CD14-positive monocyte (primary cell): ENCODE measurements at regions not wholly inside any gene's neighbourhood (a gene's known extent, or its start where the extent isn't known, plus 50 kb on each side); places are given as distances from the start of the nearest gene placed in this dataset.
A peak's percentile ranks its signal among the peaks of the same experiment; 100 is the strongest.
"Not testable (repeated sequence)": the region's sequence is repeated elsewhere in the genome, so short reads cannot be mapped to it uniquely, and the experiment has no call there.

ENCODE experiments used
- DNase-seq, 3 donors: peaks; one replicate each; pipeline ENCODE4 v3.0.0-alpha.2; 2011 to 2022
- H2AFZ ChIP-seq: 2 replicates; pipeline ENCODE4 v1.6.0; 2012; ENCODE audit warnings: mild to moderate bottlenecking, low read depth, low read length, inconsistent platforms; ENCODE audit not compliant: insufficient read depth, poor library complexity, severe bottlenecking
- H3K27ac ChIP-seq, 2 donors: 1 replicate in 1 of 2; 2 replicates in 1 of 2; pipeline ENCODE4 v1.5.1; 2012 to 2013; ENCODE audit warnings: low read length in 2 of 2, control low read depth in 1 of 2, inconsistent platforms in 1 of 2, low read depth in 1 of 2, mild to moderate bottlenecking in 1 of 2
- H3K27me3 ChIP-seq, 2 donors: one replicate each; pipeline versions ENCODE4 v1.6.0 to v1.6.1; 2011 to 2013; ENCODE audit warnings: low read length in 2 of 2; ENCODE audit not compliant: control insufficient read depth in 2 of 2, insufficient read depth in 2 of 2
- H3K36me3 ChIP-seq, 2 donors: replicated peaks in 1 of 2; 1 replicate in 1 of 2; 2 replicates in 1 of 2; pipeline versions ENCODE4 v1.5.1 to v1.6.1; 2012 to 2013; ENCODE audit warnings: low read length in 2 of 2, control low read depth in 1 of 2, inconsistent platforms in 1 of 2, mild to moderate bottlenecking in 1 of 2; ENCODE audit not compliant: insufficient read depth in 2 of 2, control insufficient read depth in 1 of 2
- H3K4me1 ChIP-seq, 2 donors: 1 replicate in 1 of 2; 2 replicates in 1 of 2; pipeline versions ENCODE4 v1.5.1 to v1.6.1; 2012 to 2013; ENCODE audit warnings: low read length in 2 of 2, control low read depth in 1 of 2, inconsistent platforms in 1 of 2, mild to moderate bottlenecking in 1 of 2, moderate library complexity in 1 of 2; ENCODE audit not compliant: insufficient read depth in 2 of 2, control insufficient read depth in 1 of 2
- H3K4me2 ChIP-seq: replicated peaks from 2 replicates; pipeline ENCODE3; 2012; ENCODE audit warnings: low read length, moderate library complexity, mild to moderate bottlenecking; ENCODE audit not compliant: poor library complexity, severe bottlenecking; ENCODE audit errors: extremely low read depth
- H3K4me3 ChIP-seq, 3 experiments: fragments of 200-600 bp in 1 of 3; sonication (generic) in 1 of 3; replicated peaks in 1 of 3; 1 replicate in 2 of 3; 2 replicates in 1 of 3; pipeline ENCODE4 v1.5.1; 2011 to 2013; ENCODE audit warnings: low read length in 3 of 3, mild to moderate bottlenecking in 3 of 3, control low read depth in 2 of 3, low read depth in 2 of 3, inconsistent platforms in 1 of 3, moderate library complexity in 1 of 3
- H3K79me2 ChIP-seq: 2 replicates; pipeline ENCODE4 v1.6.0; 2012; ENCODE audit warnings: mild to moderate bottlenecking, control low read depth, inconsistent platforms, low read length, moderate library complexity; ENCODE audit not compliant: insufficient read depth
- H3K9ac ChIP-seq: 2 replicates; pipeline ENCODE4 v1.6.0; 2017; ENCODE audit warnings: low read length, mild to moderate bottlenecking; ENCODE audit not compliant: insufficient read depth, poor library complexity, severe bottlenecking
- H3K9me3 ChIP-seq, 2 donors: replicated peaks in 1 of 2; 1 replicate in 1 of 2; 2 replicates in 1 of 2; pipeline versions ENCODE4 v1.5.1 to v1.6.1; 2012 to 2013; ENCODE audit warnings: low read length in 2 of 2, control low read depth in 1 of 2; ENCODE audit not compliant: control insufficient read depth in 1 of 2, insufficient read depth in 1 of 2
- H4K20me1 ChIP-seq: 2 replicates; pipeline ENCODE4 v1.6.0; 2012; ENCODE audit warnings: mild to moderate bottlenecking, low read length, control low read depth, moderate library complexity; ENCODE audit not compliant: insufficient read depth
- H3K27ac Mint-ChIP-seq, 7 donors: one replicate each; pipeline ENCODE4 v1.8.0; 2020; ENCODE audit warnings: mild to moderate bottlenecking in 7 of 7, mixed read lengths in 7 of 7, moderate library complexity in 6 of 7, inconsistent platforms in 2 of 7
- H3K27me3 Mint-ChIP-seq, 3 donors: one replicate each; pipeline ENCODE4 v1.8.0; 2021 to 2022; ENCODE audit warnings: low read depth in 3 of 3, mild to moderate bottlenecking in 3 of 3, mixed read lengths in 3 of 3, moderate library complexity in 3 of 3, inconsistent platforms in 1 of 3
- H3K36me3 Mint-ChIP-seq, 2 donors: one replicate each; pipeline ENCODE4 v1.8.0; 2020; ENCODE audit warnings: mixed read lengths in 2 of 2, inconsistent platforms in 1 of 2, mild to moderate bottlenecking in 1 of 2
- H3K4me1 Mint-ChIP-seq: one replicate; pipeline ENCODE4 v1.8.0; 2020; ENCODE audit warnings: mild to moderate bottlenecking, mixed read lengths
- H3K4me3 Mint-ChIP-seq, 2 donors: one replicate each; pipeline ENCODE4 v1.8.0; 2020; ENCODE audit warnings: mild to moderate bottlenecking in 2 of 2, mixed read lengths in 2 of 2, moderate library complexity in 1 of 2
- H3K9me3 Mint-ChIP-seq, 7 donors: one replicate each; pipeline ENCODE4 v1.8.0; 2020 to 2022; ENCODE audit warnings: mixed read lengths in 7 of 7, mild to moderate bottlenecking in 6 of 7, moderate library complexity in 6 of 7, inconsistent platforms in 2 of 7
- WGBS: methylation state at CpG from one replicate; pipeline ENCODE4 v1.1.5; 2013; ENCODE audit warnings: missing lambda C conversion rate; ENCODE audit not compliant: insufficient coverage; 5-methylcytosine and 5-hydroxymethylcytosine counted together
- intact Hi-C, 2 donors: fragments of 100-400 bp; cut with micrococcal nuclease; formaldehyde crosslinking; loops; one replicate each; pipeline versions ENCODE4 v1.15.0 to v1.15.1; 2023
- TF ChIP-seq, protein P1 (sequence below): fragments of 200-600 bp; IDR thresholded peaks from one replicate; pipeline ENCODE4 v1.8.0; 2022; ENCODE audit warnings: antibody characterized with exemption, mild to moderate bottlenecking

- H4K20me1 ChIP-seq, H3K27ac ChIP-seq, DNase-seq, H3K27me3 Mint-ChIP-seq, H2AFZ ChIP-seq, H3K4me3 ChIP-seq, H3K4me1 Mint-ChIP-seq, H3K9me3 Mint-ChIP-seq, H3K36me3 ChIP-seq, H3K36me3 Mint-ChIP-seq, H3K79me2 ChIP-seq, H3K27ac Mint-ChIP-seq, H3K27me3 ChIP-seq, H3K4me1 ChIP-seq, intact Hi-C loops, H3K9ac ChIP-seq, H3K4me2 ChIP-seq, H3K4me3 Mint-ChIP-seq, H3K9me3 ChIP-seq: not testable (repeated sequence)
- no CpG with 5 or more reads among the region's 3 CpGs for WGBS
These were observed 81.4 kb upstream of the NEK3 start for GRCh38 chr13:52240752-52241151.

DNA sequence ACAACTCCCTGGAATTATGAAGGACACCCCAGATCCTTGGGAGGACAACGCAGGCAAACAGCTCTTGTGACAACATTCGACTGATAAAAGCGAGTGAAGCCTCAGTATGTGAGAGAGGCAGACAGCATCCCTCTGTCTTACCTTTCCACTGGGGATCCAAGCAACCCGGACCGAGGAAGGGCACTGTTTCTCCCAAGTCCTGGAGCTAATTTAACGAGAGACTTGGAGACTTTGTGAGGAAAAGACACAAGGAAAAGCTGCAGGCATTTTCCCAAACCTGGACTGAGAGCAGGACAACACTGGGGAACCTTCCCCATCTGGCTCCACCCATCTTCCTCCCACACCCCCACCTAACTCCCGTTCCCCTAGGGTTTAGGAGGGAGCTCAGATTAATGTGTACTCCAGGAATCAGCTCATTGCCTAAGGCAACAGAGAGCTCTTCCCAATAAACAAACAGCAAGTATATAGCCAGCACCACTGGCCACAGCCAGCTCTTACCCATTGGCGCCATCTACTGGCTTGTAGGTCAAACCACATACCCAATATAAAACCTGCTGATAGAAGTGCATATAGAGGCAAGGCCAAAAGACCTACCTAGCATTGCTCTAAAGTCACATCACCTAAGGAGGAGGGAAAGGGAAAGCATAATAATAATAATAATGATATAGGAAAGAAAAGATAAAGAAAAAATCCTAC, 76.7 kb upstream of the NEK3 start:
- H3K27ac Mint-ChIP-seq, H3K4me3 ChIP-seq, H3K4me2 ChIP-seq, H3K36me3 ChIP-seq, H3K79me2 ChIP-seq, H3K9me3 ChIP-seq, H3K36me3 Mint-ChIP-seq, H3K4me1 ChIP-seq, H3K27me3 Mint-ChIP-seq, H4K20me1 ChIP-seq, H3K27me3 ChIP-seq, intact Hi-C loops, H3K4me1 Mint-ChIP-seq, H2AFZ ChIP-seq, H3K4me3 Mint-ChIP-seq, H3K27ac ChIP-seq, H3K9me3 Mint-ChIP-seq, H3K9ac ChIP-seq: not testable (repeated sequence)
- TF ChIP-seq, protein P1, sequence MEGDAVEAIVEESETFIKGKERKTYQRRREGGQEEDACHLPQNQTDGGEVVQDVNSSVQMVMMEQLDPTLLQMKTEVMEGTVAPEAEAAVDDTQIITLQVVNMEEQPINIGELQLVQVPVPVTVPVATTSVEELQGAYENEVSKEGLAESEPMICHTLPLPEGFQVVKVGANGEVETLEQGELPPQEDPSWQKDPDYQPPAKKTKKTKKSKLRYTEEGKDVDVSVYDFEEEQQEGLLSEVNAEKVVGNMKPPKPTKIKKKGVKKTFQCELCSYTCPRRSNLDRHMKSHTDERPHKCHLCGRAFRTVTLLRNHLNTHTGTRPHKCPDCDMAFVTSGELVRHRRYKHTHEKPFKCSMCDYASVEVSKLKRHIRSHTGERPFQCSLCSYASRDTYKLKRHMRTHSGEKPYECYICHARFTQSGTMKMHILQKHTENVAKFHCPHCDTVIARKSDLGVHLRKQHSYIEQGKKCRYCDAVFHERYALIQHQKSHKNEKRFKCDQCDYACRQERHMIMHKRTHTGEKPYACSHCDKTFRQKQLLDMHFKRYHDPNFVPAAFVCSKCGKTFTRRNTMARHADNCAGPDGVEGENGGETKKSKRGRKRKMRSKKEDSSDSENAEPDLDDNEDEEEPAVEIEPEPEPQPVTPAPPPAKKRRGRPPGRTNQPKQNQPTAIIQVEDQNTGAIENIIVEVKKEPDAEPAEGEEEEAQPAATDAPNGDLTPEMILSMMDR, result peak; percentile 72
- no CpG with 5 or more reads among the region's 8 CpGs for WGBS
- DNase-seq, result peak; percentile 49 to 65 (median 62)

DNA sequence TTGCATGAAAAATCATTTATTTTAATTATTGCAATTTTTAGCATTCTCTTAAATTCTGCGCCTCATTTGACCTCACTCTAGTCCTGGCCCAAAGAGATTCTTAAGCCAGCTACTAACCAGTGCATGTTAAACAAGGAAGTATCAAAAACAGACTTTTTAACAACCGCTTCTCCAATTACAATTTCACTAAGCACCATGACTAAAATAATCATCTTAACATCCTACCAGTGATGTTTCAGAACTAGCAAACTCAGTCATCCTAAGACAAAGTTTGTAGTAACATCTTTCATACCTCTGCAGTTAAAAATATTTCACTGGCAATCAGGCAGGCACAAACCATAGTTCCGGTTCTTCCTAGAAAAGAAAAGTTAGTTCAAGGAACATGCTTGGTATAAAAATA, 75.5 kb upstream of the NEK3 start:
- H3K79me2 ChIP-seq, H3K4me1 ChIP-seq, H3K9ac ChIP-seq, H3K27ac ChIP-seq, H3K4me3 Mint-ChIP-seq, H3K27me3 Mint-ChIP-seq, H3K9me3 Mint-ChIP-seq, H3K27me3 ChIP-seq, intact Hi-C loops, H3K9me3 ChIP-seq, H2AFZ ChIP-seq, H3K36me3 ChIP-seq, H3K4me1 Mint-ChIP-seq, H3K27ac Mint-ChIP-seq, DNase-seq, H4K20me1 ChIP-seq, H3K36me3 Mint-ChIP-seq, H3K4me2 ChIP-seq, H3K4me3 ChIP-seq: not testable (repeated sequence)
- no CpG with 5 or more reads among the region's 3 CpGs for WGBS

GRCh38 chr13:52223063-52223462, 63.7 kb upstream of the NEK3 start:
- H3K27ac ChIP-seq, H3K36me3 Mint-ChIP-seq, H3K4me3 ChIP-seq, H2AFZ ChIP-seq, H3K4me1 Mint-ChIP-seq, H3K9me3 Mint-ChIP-seq, H3K4me1 ChIP-seq, H3K27ac Mint-ChIP-seq, H3K4me3 Mint-ChIP-seq, H3K9me3 ChIP-seq, H3K4me2 ChIP-seq, H3K36me3 ChIP-seq, H3K27me3 Mint-ChIP-seq, intact Hi-C loops, H3K27me3 ChIP-seq, H4K20me1 ChIP-seq, DNase-seq, H3K9ac ChIP-seq, H3K79me2 ChIP-seq: not testable (repeated sequence)
- WGBS, result no CpG with 5 or more reads among the region's 1 CpG
